ENCODE measurements at regions not wholly inside any gene's neighbourhood (a gene's known extent, or its start where the extent isn't known, plus 50 kb on each side); places are given as distances from the start of the nearest gene placed in this dataset.
A peak's percentile ranks its signal among the peaks of the same experiment; 100 is the strongest.

GRCh38 chr2:146477383-146477782 is 1367.4 kb upstream of the ACVR2A start:
- no peak for DNase-seq (ENCODE audit: extremely low read depth, low read depth)

- DNase-seq (ENCODE audit: extremely low read depth, low read depth) = no peak
Observed at GRCh38 chr2:146468578-146468977, 1376.3 kb upstream of the ACVR2A start.

- no peak for DNase-seq (ENCODE audit: extremely low read depth, low read depth)
Observed at GRCh38 chr2:146467425-146467824, 1377.4 kb upstream of the ACVR2A start.

- DNase-seq (ENCODE audit: extremely low read depth, low read depth) = no peak
Observed at GRCh38 chr2:146465460-146465859, 1379.4 kb upstream of the ACVR2A start.

GRCh38 chr2:146461068-146461467 is 1383.8 kb upstream of the ACVR2A start:
- DNase-seq (ENCODE audit: extremely low read depth, low read depth) = no peak

GRCh38 chr2:146458585-146458984 is 1386.2 kb upstream of the ACVR2A start:
- DNase-seq (ENCODE audit: extremely low read depth, low read depth) = no peak

- no peak for DNase-seq (ENCODE audit: extremely low read depth, low read depth)
Observed at GRCh38 chr2:146457221-146457620, 1387.6 kb upstream of the ACVR2A start.

- no peak for DNase-seq (ENCODE audit: extremely low read depth, low read depth)
Observed at GRCh38 chr2:146455325-146455724, 1389.5 kb upstream of the ACVR2A start.

- DNase-seq (ENCODE audit: extremely low read depth, low read depth) = no peak
Observed at GRCh38 chr2:146451972-146452371, 1392.9 kb upstream of the ACVR2A start.

- DNase-seq (ENCODE audit: extremely low read depth, low read depth) = no peak
Observed at GRCh38 chr2:146450131-146450530, 1394.7 kb upstream of the ACVR2A start.

- no peak for DNase-seq (ENCODE audit: extremely low read depth, low read depth)
Observed at GRCh38 chr2:146444987-146445386, 1399.8 kb upstream of the ACVR2A start.

GRCh38 chr2:146444085-146444484 is 1400.7 kb upstream of the ACVR2A start:
- no peak for DNase-seq (ENCODE audit: extremely low read depth, low read depth)

GRCh38 chr2:146438246-146438645 is 1406.6 kb upstream of the ACVR2A start:
- DNase-seq (ENCODE audit: extremely low read depth, low read depth) = no peak

- no peak for DNase-seq (ENCODE audit: extremely low read depth, low read depth)
Observed at GRCh38 chr2:146437712-146438111, 1407.1 kb upstream of the ACVR2A start.

- no peak for DNase-seq (ENCODE audit: extremely low read depth, low read depth)
Observed at GRCh38 chr2:146433116-146433875, 1411.5 kb upstream of the ACVR2A start.

GRCh38 chr2:146429366-146429765 is 1415.5 kb upstream of the ACVR2A start:
- no peak for DNase-seq (ENCODE audit: extremely low read depth, low read depth)

- no peak for DNase-seq (ENCODE audit: extremely low read depth, low read depth)
Observed at GRCh38 chr2:146417942-146418341, 1426.9 kb upstream of the ACVR2A start.

GRCh38 chr2:146415291-146415690 is 1429.5 kb upstream of the ACVR2A start:
- DNase-seq (ENCODE audit: extremely low read depth, low read depth) = no peak

- no peak for DNase-seq (ENCODE audit: extremely low read depth, low read depth)
Observed at GRCh38 chr2:146414456-146414855, 1430.4 kb upstream of the ACVR2A start.

GRCh38 chr2:146413086-146413610 is 1431.7 kb upstream of the ACVR2A start:
- no peak for DNase-seq (ENCODE audit: extremely low read depth, low read depth)

GRCh38 chr2:146412625-146413024 is 1432.2 kb upstream of the ACVR2A start:
- no peak for DNase-seq (ENCODE audit: extremely low read depth, low read depth)

- peak; percentile 46 for DNase-seq (ENCODE audit: extremely low read depth, low read depth)
Observed at GRCh38 chr2:146405402-146406309, 1439.2 kb upstream of the ACVR2A start.

All from NCI-H460 (cell line).